Liver (tissue), 8 donors: ENCODE measurements at regions not wholly inside any gene's neighbourhood (a gene's known extent, or its start where the extent isn't known, plus 50 kb on each side); places are given as distances from the start of the nearest gene placed in this dataset.

Experiments
- DNase-seq: peaks from one replicate; pipeline ENCODE4 v3.0.0-alpha.2; 2017; ENCODE audit warnings: low spot score
- H3K27ac ChIP-seq, 2 donors: one replicate each; pipeline ENCODE4 v1.7.0; 2013; ENCODE audit warnings: inconsistent platforms in 2 of 2, low read length in 2 of 2, control low read depth in 1 of 2, low read depth in 1 of 2, mild to moderate bottlenecking in 1 of 2
- H3K27me3 ChIP-seq, 4 donors: one replicate each; pipeline versions ENCODE4 v1.6.1 to v1.7.0; 2013; ENCODE audit warnings: low read length in 3 of 4, inconsistent platforms in 1 of 4, mild to moderate bottlenecking in 1 of 4, moderate library complexity in 1 of 4; ENCODE audit not compliant: control insufficient read depth in 4 of 4, insufficient read depth in 4 of 4
- H3K36me3 ChIP-seq, 4 donors: one replicate each; pipeline versions ENCODE4 v1.6.1 to v1.7.0; 2013; ENCODE audit warnings: low read length in 3 of 4, mild to moderate bottlenecking in 3 of 4, low read depth in 1 of 4, moderate library complexity in 1 of 4; ENCODE audit not compliant: control insufficient read depth in 4 of 4, insufficient read depth in 3 of 4
- H3K4me1 ChIP-seq, 4 donors: one replicate each; pipeline versions ENCODE4 v1.6.1 to v1.7.0; 2013; ENCODE audit warnings: low read length in 3 of 4, mild to moderate bottlenecking in 3 of 4, moderate library complexity in 1 of 4; ENCODE audit not compliant: control insufficient read depth in 4 of 4, insufficient read depth in 4 of 4
- H3K4me3 ChIP-seq, 3 donors: one replicate each; pipeline versions ENCODE4 v1.6.1 to v1.7.0; 2013; ENCODE audit warnings: low read length in 3 of 3, control low read depth in 1 of 3, low read depth in 1 of 3, mild to moderate bottlenecking in 1 of 3
- H3K9ac ChIP-seq, 2 donors: one replicate each; pipeline ENCODE4 v1.7.0; 2013; ENCODE audit warnings: low read length in 2 of 2, mild to moderate bottlenecking in 2 of 2, moderate library complexity in 2 of 2, control low read depth in 1 of 2, low read depth in 1 of 2
- H3K9me3 ChIP-seq, 4 donors: one replicate each; pipeline versions ENCODE4 v1.6.1 to v1.7.0; 2013; ENCODE audit warnings: low read length in 3 of 4; ENCODE audit not compliant: control insufficient read depth in 4 of 4
- CTCF ChIP-seq: fragments of 150-350 bp; IDR thresholded peaks from 2 replicates; pipeline ENCODE4 v1.5.1; 2017; ENCODE audit warnings: improper control_type of control experiment, low read depth, low read length; ENCODE audit not compliant: missing input control
- EGR1 ChIP-seq, 2 donors: IDR thresholded peaks; 2 replicates each; pipeline ENCODE4 v1.6.1; 2016 to 2018; ENCODE audit warnings: antibody characterized with exemption in 2 of 2, low read depth in 2 of 2
- FOXA1 ChIP-seq: IDR thresholded peaks from 2 replicates; pipeline ENCODE4 v1.6.1; 2016; ENCODE audit warnings: antibody characterized with exemption
- FOXA2 ChIP-seq: IDR thresholded peaks from 2 replicates; pipeline ENCODE4 v1.6.1; 2016; ENCODE audit warnings: antibody characterized with exemption
- GABPA ChIP-seq, 2 donors: IDR thresholded peaks in 1 of 2; conservative IDR thresholded peaks in 1 of 2; 2 replicates each; pipeline ENCODE4 v1.6.1; 2016; ENCODE audit warnings: antibody characterized with exemption in 2 of 2, mild to moderate bottlenecking in 1 of 2, moderate library complexity in 1 of 2
- HNF4A ChIP-seq, 2 donors: conservative IDR thresholded peaks; 2 replicates each; pipeline ENCODE4 v1.6.1; 2016; ENCODE audit warnings: antibody characterized with exemption in 2 of 2, mild to moderate bottlenecking in 2 of 2
- HNF4G ChIP-seq: IDR thresholded peaks from 2 replicates; pipeline ENCODE4 v1.6.1; 2016; ENCODE audit warnings: antibody characterized with exemption
- JUND ChIP-seq, 2 donors: IDR thresholded peaks; 2 replicates each; pipeline ENCODE4 v1.6.1; 2016; ENCODE audit warnings: antibody characterized with exemption in 2 of 2
- MAX ChIP-seq: IDR thresholded peaks from 2 replicates; pipeline ENCODE4 v1.6.1; 2016; ENCODE audit warnings: antibody characterized with exemption
- NR2F2 ChIP-seq: IDR thresholded peaks from 2 replicates; pipeline ENCODE4 v1.6.1; 2016; ENCODE audit warnings: antibody characterized with exemption
- RAD21 ChIP-seq, 2 donors: IDR thresholded peaks; 2 replicates each; pipeline ENCODE4 v1.6.1; 2016; ENCODE audit warnings: antibody characterized with exemption in 2 of 2, mild to moderate bottlenecking in 2 of 2
- REST ChIP-seq: IDR thresholded peaks from 2 replicates; pipeline ENCODE4 v1.6.1; 2016; ENCODE audit warnings: antibody characterized with exemption, mild to moderate bottlenecking
- RXRA ChIP-seq, 2 donors: IDR thresholded peaks; 2 replicates each; pipeline ENCODE4 v1.6.1; 2017 to 2018; ENCODE audit warnings: antibody characterized with exemption in 2 of 2, mild to moderate bottlenecking in 1 of 2
- SP1 ChIP-seq: IDR thresholded peaks from 2 replicates; pipeline ENCODE4 v1.6.1; 2018; ENCODE audit warnings: antibody characterized with exemption, mild to moderate bottlenecking
- TAF1 ChIP-seq: conservative IDR thresholded peaks from 2 replicates; pipeline ENCODE4 v1.6.1; 2016; ENCODE audit warnings: antibody characterized with exemption, mild to moderate bottlenecking
- YY1 ChIP-seq: IDR thresholded peaks from 2 replicates; pipeline ENCODE4 v1.6.1; 2016; ENCODE audit warnings: antibody characterized with exemption, mild to moderate bottlenecking
- ZBTB33 ChIP-seq: IDR thresholded peaks from 2 replicates; pipeline ENCODE4 v1.6.1; 2016; ENCODE audit warnings: antibody characterized with exemption
- WGBS: extraction: QIAGEN DNeasy Blood & Tissue Kit; methylation state at CpG from one replicate; pipeline ENCODE4 v1.1.7; 2013; 5-methylcytosine and 5-hydroxymethylcytosine counted together
- donor health status: healthy.
- donor health status: healthy.
- donor health status: healthy.
- donor health status: healthy.
- donor health status: healthy.

GRCh38 chr9:90013778-90014177 lies 409.0 kb downstream of the GADD45G start:
- Histone ChIP-seq H3K4me3 (no peak overlapping the region), H3K4me1 (peaks cover 0 to 10% (median 3%) of the 10 kb centered on the region in 4 donors), H3K36me3 (no peaks in the 10 kb centered on the region), H3K27me3 (no peaks in the 10 kb centered on the region), H3K27ac (no peak overlapping the region), H3K9me3 (no peaks in the 10 kb centered on the region), H3K9ac (no peak overlapping the region)
- TF ChIP-seq RXRA (IDR thresholded peaks at IDR 0.05), result no peak
- no peak for TF ChIP-seq SP1
- no peak for TF ChIP-seq REST
- TF ChIP-seq MAX, result no peak
- TF ChIP-seq JUND (IDR thresholded peaks at IDR 0.05), result no peak
- TF ChIP-seq ZBTB33, result no peak
- no peak for TF ChIP-seq EGR1 (IDR thresholded peaks at IDR 0.05; ENCODE audit: low read depth in 2 of 2)
- TF ChIP-seq TAF1, result no peak
- TF ChIP-seq GABPA (IDR thresholded peaks at IDR 0.05 in 1 of 2, conservative IDR thresholded peaks at IDR 0.05 in 1 of 2), result no peak
- no peak for TF ChIP-seq NR2F2
- no peak for TF ChIP-seq RAD21 (IDR thresholded peaks at IDR 0.05)
- TF ChIP-seq CTCF, result no peak
- no peak for TF ChIP-seq HNF4A (conservative IDR thresholded peaks at IDR 0.05)
- TF ChIP-seq FOXA1, result no peak
- TF ChIP-seq YY1, result no peak
- no peak for DNase-seq
- 96% methylated on average over 8 of the region's 8 CpGs for WGBS

- 97% methylated on average over 9 of the region's 9 CpGs for WGBS
- peaks cover 0 to 10% (median 3%) of the 10 kb centered on the region in 4 donors for H3K4me1 ChIP-seq
- H3K27me3 ChIP-seq, result no peaks in the 10 kb centered on the region
- H3K27ac ChIP-seq, result no peak overlapping the region
- DNase-seq, result no peak
- no peak overlapping the region for H3K9ac ChIP-seq
- no peaks in the 10 kb centered on the region for H3K36me3 ChIP-seq
- no peaks in the 10 kb centered on the region for H3K9me3 ChIP-seq
- H3K4me3 ChIP-seq, result no peak overlapping the region
- TF ChIP-seq RAD21 (IDR thresholded peaks at IDR 0.05) (no peak), FOXA1 (no peak), ZBTB33 (no peak), FOXA2 (no peak), SP1 (no peak), CTCF (no peak), RXRA (IDR thresholded peaks at IDR 0.05) (no peak), HNF4G (no peak), REST (no peak), NR2F2 (no peak)
These were observed 409.6 kb downstream of the GADD45G start for GRCh38 chr9:90014421-90014820.
